Peyer's patch (tissue), 4 donors: ENCODE measurements at regions not wholly inside any gene's neighbourhood (a gene's known extent, or its start where the extent isn't known, plus 50 kb on each side); places are given as distances from the start of the nearest gene placed in this dataset.

Experiments
- DNase-seq, 3 donors: peaks; one replicate each; pipeline ENCODE4 v3.0.0-alpha.2; 2017 to 2019
- H3K27ac ChIP-seq, 4 donors: fragments of 200-600 bp; sonication (generic); one replicate each; pipeline ENCODE4 v1.5.1; 2016 to 2019
- H3K27me3 ChIP-seq, 2 donors: fragments of 200-600 bp; sonication (generic); one replicate each; pipeline ENCODE4 v1.5.1; 2019
- H3K36me3 ChIP-seq, 3 donors: fragments of 200-600 bp; sonication (generic); one replicate each; pipeline ENCODE4 v1.5.1; 2016 to 2019
- H3K4me1 ChIP-seq, 4 donors: fragments of 200-600 bp; sonication (generic); one replicate each; pipeline ENCODE4 v1.5.1; 2016 to 2019
- H3K4me3 ChIP-seq, 4 donors: fragments of 200-600 bp; sonication (generic); 1 replicate in 3 of 4; 2 replicates in 1 of 4; pipeline ENCODE4 v1.5.1; 2016 to 2019; ENCODE audit warnings: mild to moderate bottlenecking in 1 of 4
- H3K9me3 ChIP-seq, 4 donors: fragments of 200-600 bp; sonication (generic); one replicate each; pipeline ENCODE4 v1.5.1; 2016 to 2019; ENCODE audit warnings: mild to moderate bottlenecking in 1 of 4
- CTCF ChIP-seq, 6 experiments: fragments of 450-650 bp in 4 of 6; fragments of 200-600 bp in 2 of 6; sonication (generic) in 1 of 6; IDR thresholded peaks; one replicate each; pipeline ENCODE4 v1.5.1; 2017 to 2019; ENCODE audit warnings: antibody characterized with exemption in 6 of 6, mild to moderate bottlenecking in 3 of 6, moderate library complexity in 1 of 6
- POLR2A ChIP-seq, 2 donors: fragments of 450-650 bp; IDR thresholded peaks; one replicate each; pipeline ENCODE4 v1.5.1; 2017; ENCODE audit warnings: antibody characterized with exemption in 2 of 2, mild to moderate bottlenecking in 2 of 2, moderate library complexity in 2 of 2
- small RNA-seq, 2 donors: library from RNA; depleted of rRNA; stranded (forward); fragments of <200 nt; gene quantifications; one replicate each; pipeline ENCODE3, GENCODE V24; 2016

GRCh38 chr12:86333955-86334522 is 77.8 kb upstream of the MGAT4C start:
- Histone ChIP-seq H3K4me3 (no peak overlapping the region), H3K27ac (no peak overlapping the region), H3K4me1 (no peaks in the 10 kb centered on the region), H3K9me3 (no peaks in the 10 kb centered on the region), H3K27me3 (no peaks in the 10 kb centered on the region), H3K36me3 (no peaks in the 10 kb centered on the region)
- no peak for TF ChIP-seq POLR2A (IDR thresholded peaks at IDR 0.05)
- DNase-seq, result no peak

- no peak for TF ChIP-seq CTCF (IDR thresholded peaks at IDR 0.05)
- TF ChIP-seq POLR2A (IDR thresholded peaks at IDR 0.05), result no peak
- no peak for DNase-seq
Observed at GRCh38 chr12:86331457-86331856, 75.3 kb upstream of the MGAT4C start.

DNA sequence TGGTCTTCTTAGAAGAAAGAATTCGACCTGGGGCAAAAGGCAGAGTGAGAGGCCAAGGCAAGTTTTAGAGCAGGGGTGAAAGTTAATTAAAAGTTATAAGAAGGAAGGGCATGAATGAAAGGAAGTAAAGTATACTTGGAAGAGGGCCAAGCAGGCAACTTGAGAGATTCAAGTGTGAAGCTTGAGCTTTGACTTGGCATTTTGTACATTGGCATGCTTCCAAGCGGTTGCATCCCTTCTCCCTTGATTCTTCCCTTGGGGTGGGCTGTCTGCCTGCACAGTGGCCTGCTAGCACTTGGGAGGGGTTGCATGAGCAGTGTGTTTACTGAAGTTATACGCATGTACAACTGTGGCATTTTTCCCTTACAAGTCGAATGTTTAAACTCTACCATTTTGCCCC is 74.8 kb upstream of the MGAT4C start:
- Histone ChIP-seq H3K4me1 (no peaks in the 10 kb centered on the region), H3K4me3 (no peak overlapping the region), H3K27me3 (no peaks in the 10 kb centered on the region), H3K9me3 (no peaks in the 10 kb centered on the region), H3K27ac (no peak overlapping the region), H3K36me3 (no peaks in the 10 kb centered on the region)
- no peak for DNase-seq
- TF ChIP-seq POLR2A (IDR thresholded peaks at IDR 0.05) (no peak), CTCF (IDR thresholded peaks at IDR 0.05) (no peak)

More at GRCh38 chr12:86331457-86331856, 75.3 kb upstream of the MGAT4C start:
- Histone ChIP-seq H3K4me3 (no peak overlapping the region), H3K27ac (no peak overlapping the region), H3K36me3 (no peaks in the 10 kb centered on the region), H3K4me1 (no peaks in the 10 kb centered on the region), H3K9me3 (no peaks in the 10 kb centered on the region), H3K27me3 (no peaks in the 10 kb centered on the region)

DNA sequence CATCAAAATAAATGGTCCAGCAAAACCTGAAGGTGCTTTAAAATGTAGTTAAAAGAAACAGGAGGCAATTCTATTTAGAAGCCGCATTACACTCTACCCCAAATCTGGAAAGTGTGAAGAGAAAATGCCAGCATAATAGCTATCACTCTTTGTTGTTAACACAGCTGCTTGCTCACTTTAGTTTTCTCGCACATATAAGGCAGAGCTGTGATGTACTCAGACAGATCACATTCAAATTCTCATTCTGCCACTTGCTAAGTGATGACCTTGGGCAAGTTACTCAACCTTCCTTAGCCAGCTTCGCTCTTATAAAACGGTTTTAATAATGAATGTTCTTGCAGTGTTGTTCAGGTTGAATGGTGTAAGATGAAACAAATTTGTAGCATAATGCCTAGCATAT is 56.0 kb upstream of the MGAT4C start:
- no peak overlapping the region for H3K4me3 ChIP-seq

More for the DNA sequence above, 56.0 kb upstream of the MGAT4C start:
- no peak for DNase-seq
- Histone ChIP-seq H3K27ac (no peak overlapping the region), H3K4me1 (no peaks in the 10 kb centered on the region), H3K36me3 (no peaks in the 10 kb centered on the region), H3K9me3 (no peaks in the 10 kb centered on the region), H3K27me3 (no peaks in the 10 kb centered on the region)
- TF ChIP-seq CTCF (IDR thresholded peaks at IDR 0.05) (no peak), POLR2A (IDR thresholded peaks at IDR 0.05) (no peak)

Small RNA genes lying in the stretch of these regions (small RNA-seq; reads per million reads assigned to genes)
- gene AC079598.2 (0 reads per million in 2 donors), gene AC079598.3 (0 reads per million in 2 donors), gene AC079598.4 (0 reads per million in 2 donors), gene CYCSP30 (0 reads per million in 2 donors)
